GM21447 (cell line): ENCODE measurements at regions not wholly inside any gene's neighbourhood (a gene's known extent, or its start where the extent isn't known, plus 50 kb on each side); places are given as distances from the start of the nearest gene placed in this dataset.
A peak's percentile ranks its signal among the peaks of the same experiment; 100 is the strongest.

Experiments
- ATAC-seq: cut with Tn5 transposase; IDR thresholded peaks from one replicate; pipeline ENCODE4 v1.9.1; 2021; ENCODE audit not compliant: unreplicated experiment

- ATAC-seq, result peak; percentile 82
Observed at GRCh38 chr5:160508780-160509361, 87.2 kb downstream of the PTTG1 start.

DNA sequence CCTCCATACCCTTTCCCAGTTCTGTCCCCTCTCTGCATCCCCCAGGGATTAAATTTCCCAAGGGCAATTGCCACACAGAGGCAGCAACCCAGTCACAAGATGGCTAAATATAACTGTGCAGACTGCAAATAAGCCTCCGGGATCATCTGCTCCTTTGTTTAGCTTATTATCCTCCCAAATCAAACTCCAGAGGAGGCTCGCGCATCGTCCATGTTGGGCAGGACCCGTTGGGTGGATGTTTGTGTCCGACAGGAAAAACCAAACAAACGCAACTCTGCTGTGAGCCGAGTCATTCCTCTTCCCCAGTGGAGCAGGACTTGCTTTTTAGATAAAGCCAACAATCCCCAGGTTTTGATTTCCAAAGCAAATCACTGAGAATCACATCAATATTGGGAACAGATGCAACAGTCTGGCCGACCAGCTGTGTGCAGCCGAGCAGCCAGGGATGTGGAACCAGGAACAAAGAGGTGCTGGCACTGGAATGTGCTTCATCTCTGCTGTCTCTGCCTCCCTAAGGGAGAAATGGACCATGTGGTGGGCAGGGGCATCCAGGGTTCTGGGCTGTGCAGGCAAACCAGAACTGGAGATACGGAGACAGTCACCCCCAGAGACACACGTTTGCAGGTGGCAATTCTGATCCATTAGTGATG, 89.8 kb downstream of the PTTG1 start:
- ATAC-seq, result no peak
